ENCODE measurements at regions not wholly inside any gene's neighbourhood (a gene's known extent, or its start where the extent isn't known, plus 50 kb on each side); places are given as distances from the start of the nearest gene placed in this dataset.
"Not testable (repeated sequence)": the region's sequence is repeated elsewhere in the genome, so short reads cannot be mapped to it uniquely, and the experiment has no call there.

DNA sequence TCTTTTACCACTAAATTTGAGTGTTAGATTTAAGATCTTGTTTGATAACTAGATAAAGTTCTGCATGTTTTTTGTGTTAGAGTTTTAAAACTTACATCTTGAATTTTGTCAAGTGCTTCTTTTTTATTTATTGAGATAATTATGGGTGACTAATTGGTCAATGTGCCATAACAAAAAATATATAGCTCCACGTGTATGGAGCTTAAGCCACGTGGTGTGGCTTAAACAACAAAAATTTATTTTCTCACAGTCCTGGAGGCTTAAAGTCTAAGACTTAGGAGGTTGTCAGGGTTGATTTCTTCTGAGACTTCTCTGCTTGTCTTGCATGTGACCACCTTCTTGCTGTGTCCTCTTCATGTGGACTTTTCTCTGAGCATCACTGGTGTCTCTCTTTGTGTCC is 1425.2 kb downstream of the CDY2B start:
- TF ChIP-seq, protein P1, sequence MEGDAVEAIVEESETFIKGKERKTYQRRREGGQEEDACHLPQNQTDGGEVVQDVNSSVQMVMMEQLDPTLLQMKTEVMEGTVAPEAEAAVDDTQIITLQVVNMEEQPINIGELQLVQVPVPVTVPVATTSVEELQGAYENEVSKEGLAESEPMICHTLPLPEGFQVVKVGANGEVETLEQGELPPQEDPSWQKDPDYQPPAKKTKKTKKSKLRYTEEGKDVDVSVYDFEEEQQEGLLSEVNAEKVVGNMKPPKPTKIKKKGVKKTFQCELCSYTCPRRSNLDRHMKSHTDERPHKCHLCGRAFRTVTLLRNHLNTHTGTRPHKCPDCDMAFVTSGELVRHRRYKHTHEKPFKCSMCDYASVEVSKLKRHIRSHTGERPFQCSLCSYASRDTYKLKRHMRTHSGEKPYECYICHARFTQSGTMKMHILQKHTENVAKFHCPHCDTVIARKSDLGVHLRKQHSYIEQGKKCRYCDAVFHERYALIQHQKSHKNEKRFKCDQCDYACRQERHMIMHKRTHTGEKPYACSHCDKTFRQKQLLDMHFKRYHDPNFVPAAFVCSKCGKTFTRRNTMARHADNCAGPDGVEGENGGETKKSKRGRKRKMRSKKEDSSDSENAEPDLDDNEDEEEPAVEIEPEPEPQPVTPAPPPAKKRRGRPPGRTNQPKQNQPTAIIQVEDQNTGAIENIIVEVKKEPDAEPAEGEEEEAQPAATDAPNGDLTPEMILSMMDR (IDR thresholded peaks at IDR 0.05), result no peak

DNA sequence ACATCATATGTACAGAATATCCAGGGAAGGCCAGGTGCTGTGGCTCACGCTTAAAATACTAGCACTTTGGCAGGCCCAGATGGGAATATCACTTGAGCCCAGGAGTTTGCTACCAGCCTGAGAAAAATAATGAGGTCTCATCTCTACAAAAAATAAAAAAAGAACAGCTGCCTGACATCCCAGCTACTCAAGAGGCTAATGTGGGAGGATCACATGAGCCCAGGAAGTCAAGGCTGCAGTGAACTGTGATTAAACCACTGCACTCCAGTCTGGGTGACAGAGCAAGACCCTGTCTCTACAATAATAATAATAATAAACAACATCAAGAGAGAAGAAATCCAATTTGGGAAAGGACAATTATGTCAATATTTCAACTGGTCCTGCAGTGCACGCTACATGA is 1433.9 kb downstream of the CDY2B start:
- H3K9me3 ChIP-seq, result no peaks in the 10 kb centered on the region
- H3K4me3 ChIP-seq, result no peak overlapping the region
- no peak for ATAC-seq (ENCODE audit: insufficient number of reproducible peaks, low FRiP score, low read depth)
- no peak for DNase-seq (ENCODE audit: low spot score)
- no peaks in the 10 kb centered on the region for H3K27me3 ChIP-seq (replicated peaks; ENCODE audit: insufficient read depth)
- H3K36me3 ChIP-seq, result no peaks in the 10 kb centered on the region
- TF ChIP-seq, protein P1 (IDR thresholded peaks at IDR 0.05), result no peak
- H3K4me1 ChIP-seq (ENCODE audit: control insufficient read depth in 1 of 2, low read depth in 2 of 2), result no peaks in the 10 kb centered on the region
- H3K27ac ChIP-seq, result no peak overlapping the region

More for the DNA sequence above, 1425.2 kb downstream of the CDY2B start:
- Histone ChIP-seq H3K4me3 (no peak overlapping the region), H3K9me3 (no peaks in the 10 kb centered on the region), H3K36me3 (no peaks in the 10 kb centered on the region), H3K4me1 (ENCODE audit: control insufficient read depth in 1 of 2, low read depth in 2 of 2) (no peaks in the 10 kb centered on the region), H3K27me3 (replicated peaks; ENCODE audit: insufficient read depth) (no peaks in the 10 kb centered on the region), H3K27ac (no peak overlapping the region)
- DNase-seq (ENCODE audit: low spot score) (no peak), ATAC-seq (ENCODE audit: insufficient number of reproducible peaks, low FRiP score, low read depth) (no peak)

DNA sequence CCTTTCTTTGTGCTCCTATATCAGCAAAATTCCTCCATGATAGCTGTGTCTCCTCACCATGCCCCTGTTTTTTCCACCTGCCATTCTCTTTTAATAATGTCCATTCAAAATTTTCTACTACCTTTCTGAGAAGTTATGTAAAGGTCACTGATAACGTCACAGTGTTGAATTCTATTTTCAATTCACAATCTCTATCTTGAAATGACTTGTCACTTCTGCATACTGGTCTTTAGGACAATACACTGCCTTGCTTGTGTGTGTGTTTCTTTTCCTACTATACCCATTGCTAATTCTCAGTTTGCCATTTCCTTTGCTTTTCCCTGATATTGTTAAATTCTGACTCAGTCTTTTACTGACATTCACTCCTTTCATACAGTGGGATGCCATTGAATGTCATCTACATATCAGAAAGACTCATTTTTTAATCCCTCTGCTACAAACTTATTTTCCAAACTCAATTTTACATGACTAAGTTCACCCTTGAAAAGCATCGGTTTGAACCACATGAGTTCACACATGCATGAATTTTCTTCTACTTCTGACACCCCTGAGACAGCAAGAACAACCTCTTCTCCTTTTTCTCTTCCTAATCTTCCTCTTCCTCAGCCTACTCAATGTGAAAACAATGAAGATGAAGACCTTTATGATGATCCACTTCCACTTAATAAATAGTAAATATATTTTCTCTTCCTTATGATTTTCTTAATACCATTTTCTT is 1470.7 kb downstream of the CDY2B start:
- H3K27ac ChIP-seq; ATAC-seq (ENCODE audit: insufficient number of reproducible peaks, low FRiP score, low read depth); DNase-seq (ENCODE audit: low spot score); H3K4me1 ChIP-seq (ENCODE audit: control insufficient read depth in 1 of 2, low read depth in 2 of 2); H3K27me3 ChIP-seq (replicated peaks; ENCODE audit: insufficient read depth); H3K4me3 ChIP-seq; H3K36me3 ChIP-seq; H3K9me3 ChIP-seq: not testable (repeated sequence)

DNA sequence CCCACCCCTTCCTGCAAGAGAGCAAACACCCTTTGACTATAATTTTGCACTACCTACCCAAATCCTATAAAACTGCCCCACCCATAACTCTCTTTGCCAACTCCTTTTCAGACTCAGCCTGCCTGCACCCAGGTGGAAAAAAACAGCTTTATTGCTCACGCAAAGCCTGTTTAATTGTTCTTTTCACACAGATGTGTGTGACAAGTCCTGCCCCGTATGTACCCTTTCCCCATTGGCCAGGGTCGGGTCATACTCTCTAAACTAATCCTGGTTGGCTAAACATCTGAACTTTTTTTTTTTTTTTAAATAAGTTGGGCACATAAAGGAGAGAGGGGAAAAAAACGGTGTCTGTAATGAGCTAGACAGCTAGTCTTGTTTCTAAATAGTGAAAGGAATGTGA is 1500.6 kb downstream of the CDY2B start:
- DNase-seq (ENCODE audit: low spot score); H3K9me3 ChIP-seq; H3K27ac ChIP-seq; ATAC-seq (ENCODE audit: insufficient number of reproducible peaks, low FRiP score, low read depth); H3K27me3 ChIP-seq (replicated peaks; ENCODE audit: insufficient read depth); H3K36me3 ChIP-seq; H3K4me1 ChIP-seq (ENCODE audit: control insufficient read depth in 1 of 2, low read depth in 2 of 2); H3K4me3 ChIP-seq: not testable (repeated sequence)

DNA sequence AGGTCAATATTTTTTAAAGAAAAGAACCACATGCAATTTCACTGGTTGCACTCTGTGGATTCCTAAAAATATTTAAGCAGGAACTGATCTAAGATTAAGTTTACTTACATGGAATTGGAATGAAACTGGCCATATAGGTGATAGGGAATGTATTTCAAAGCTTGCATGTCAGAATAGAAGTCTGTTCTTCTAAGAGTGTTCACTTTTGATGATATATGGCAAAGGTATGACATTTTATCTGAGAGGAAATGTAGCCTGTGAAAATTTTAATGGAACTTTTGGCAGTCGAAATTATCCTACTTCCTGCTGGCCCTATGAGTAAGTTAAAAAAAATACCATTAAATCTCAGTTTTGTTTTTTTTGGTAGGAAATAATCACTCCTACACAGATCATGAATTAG is 1538.4 kb downstream of the CDY2B start:
- not testable (repeated sequence) for H3K27ac ChIP-seq; H3K36me3 ChIP-seq; ATAC-seq (ENCODE audit: insufficient number of reproducible peaks, low FRiP score, low read depth); DNase-seq (ENCODE audit: low spot score); H3K9me3 ChIP-seq; H3K27me3 ChIP-seq (replicated peaks; ENCODE audit: insufficient read depth); H3K4me1 ChIP-seq (ENCODE audit: control insufficient read depth in 1 of 2, low read depth in 2 of 2); H3K4me3 ChIP-seq

DNA sequence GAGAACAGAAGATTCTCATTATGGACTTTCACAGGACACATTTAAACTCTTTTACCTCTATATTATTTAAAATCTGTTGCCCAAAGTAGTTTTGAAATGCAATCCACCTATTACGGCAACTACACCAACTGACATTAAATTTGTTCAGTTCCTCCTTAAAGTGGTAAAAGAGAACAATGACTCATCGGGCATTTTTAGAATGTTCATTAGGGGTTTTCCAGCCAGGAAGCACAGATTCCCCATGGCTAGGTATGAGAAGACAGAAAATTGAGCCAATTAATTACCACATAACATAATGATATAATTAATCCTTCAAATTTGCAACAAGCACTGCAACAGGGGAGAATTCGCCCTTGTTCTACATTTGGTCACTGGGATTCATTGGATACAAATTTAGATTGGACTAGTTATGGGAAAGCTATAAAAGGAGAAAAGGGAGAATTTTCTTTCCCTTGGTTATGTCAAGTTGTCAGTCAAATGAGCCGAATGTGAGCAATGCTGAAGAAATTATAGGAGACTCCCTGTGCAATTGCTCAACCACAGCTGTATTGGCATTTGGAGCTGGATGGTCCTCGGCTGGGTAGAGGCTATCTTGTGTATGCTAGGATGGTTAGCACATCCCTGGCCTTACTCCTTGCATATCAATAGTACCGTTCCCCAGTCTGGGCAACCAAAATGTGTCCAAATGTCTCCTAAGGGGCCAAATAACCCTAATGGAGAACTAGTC is 1549.8 kb downstream of the CDY2B start:
- ATAC-seq (ENCODE audit: insufficient number of reproducible peaks, low FRiP score, low read depth); H3K27ac ChIP-seq; H3K36me3 ChIP-seq; DNase-seq (ENCODE audit: low spot score); H3K4me1 ChIP-seq (ENCODE audit: control insufficient read depth in 1 of 2, low read depth in 2 of 2); H3K27me3 ChIP-seq (replicated peaks; ENCODE audit: insufficient read depth); H3K4me3 ChIP-seq; H3K9me3 ChIP-seq: not testable (repeated sequence)

DNA sequence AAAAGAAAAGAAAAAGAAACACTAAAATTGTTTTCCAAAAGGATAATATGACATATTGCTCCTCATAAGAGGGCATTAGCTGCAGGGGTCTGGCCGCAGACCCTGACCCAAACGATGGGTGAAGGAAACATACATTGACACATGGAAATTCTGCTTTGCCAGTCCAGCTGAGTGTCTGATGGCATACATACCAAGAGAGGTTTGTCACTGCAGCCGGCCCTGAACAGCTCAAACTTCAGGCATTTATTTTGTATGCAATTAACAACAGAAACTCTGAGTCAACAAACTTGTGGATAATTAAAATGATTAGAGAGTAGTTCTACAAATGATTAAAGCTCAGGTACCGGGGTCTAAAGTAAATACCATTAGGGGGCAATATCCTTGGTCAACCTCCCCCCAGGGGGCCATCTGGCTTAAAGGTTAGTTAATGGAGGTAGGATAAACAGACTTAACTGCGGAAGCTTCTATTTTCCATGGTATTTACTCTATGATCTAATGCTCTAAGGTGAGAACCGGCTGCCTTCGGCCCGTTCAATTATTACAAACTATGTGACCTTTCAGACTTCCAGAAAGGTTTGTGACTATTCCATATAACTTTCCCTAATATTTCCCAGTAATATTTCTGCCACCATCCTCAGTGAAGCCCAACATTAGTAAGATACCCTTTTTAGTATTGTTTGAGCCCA is 1550.7 kb downstream of the CDY2B start:
- H3K9me3 ChIP-seq, result not testable (repeated sequence)

More for the DNA sequence above, 1550.7 kb downstream of the CDY2B start:
- H3K36me3 ChIP-seq; DNase-seq (ENCODE audit: low spot score); H3K4me1 ChIP-seq (ENCODE audit: control insufficient read depth in 1 of 2, low read depth in 2 of 2); H3K27me3 ChIP-seq (replicated peaks; ENCODE audit: insufficient read depth); H3K27ac ChIP-seq; ATAC-seq (ENCODE audit: insufficient number of reproducible peaks, low FRiP score, low read depth); H3K4me3 ChIP-seq: not testable (repeated sequence)

Measured in thoracic aorta (tissue), 2 donors.